Fibroblast of mammary gland (primary cell): ENCODE measurements at regions not wholly inside any gene's neighbourhood (a gene's known extent, or its start where the extent isn't known, plus 50 kb on each side); places are given as distances from the start of the nearest gene placed in this dataset.

Experiments used
- DNase-seq: peaks from one replicate; pipeline ENCODE4 v3.0.0-alpha.2; 2010; ENCODE audit warnings: low read depth
- H3K4me3 ChIP-seq: 2 replicates; pipeline ENCODE4 v1.5.1; 2011; ENCODE audit warnings: low read depth, mild to moderate bottlenecking, low read length, moderate library complexity; ENCODE audit not compliant: control insufficient read depth
- CTCF ChIP-seq: conservative IDR thresholded peaks from 2 replicates; pipeline ENCODE4 v1.5.1; 2011; ENCODE audit warnings: low read depth, low read length, inconsistent platforms; ENCODE audit not compliant: control insufficient read depth, insufficient read depth

DNA sequence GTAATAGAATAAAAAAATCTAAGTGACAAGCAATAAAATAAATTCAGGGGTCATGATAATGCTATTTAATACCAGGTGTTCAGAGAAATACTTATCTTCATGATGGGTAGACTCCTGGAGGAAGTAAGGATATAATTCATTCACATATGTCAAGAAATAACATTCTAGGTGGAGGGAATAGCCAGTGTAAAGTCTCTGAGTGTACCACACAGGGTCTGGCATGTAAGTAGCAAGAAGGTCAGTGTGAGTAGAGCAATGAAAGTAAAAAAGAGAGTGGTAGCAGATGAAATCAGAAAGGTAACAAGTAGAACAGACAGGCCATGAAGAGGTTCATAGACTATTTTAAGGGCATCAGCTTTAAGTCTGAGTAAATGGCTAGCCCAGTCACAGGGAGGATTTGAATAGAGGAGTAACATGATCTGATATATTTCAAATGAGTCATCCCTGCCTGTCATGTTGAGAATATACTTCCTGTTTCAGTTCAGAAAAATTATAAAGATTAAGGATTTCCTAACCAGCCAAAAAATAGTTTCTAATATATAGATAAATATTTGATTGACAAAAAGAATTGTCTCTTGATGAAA, 519.9 kb downstream of the C12orf50 start:
- no peak overlapping the region for H3K4me3 ChIP-seq
- no peak for TF ChIP-seq CTCF
- peak; percentile 64 for DNase-seq

DNA sequence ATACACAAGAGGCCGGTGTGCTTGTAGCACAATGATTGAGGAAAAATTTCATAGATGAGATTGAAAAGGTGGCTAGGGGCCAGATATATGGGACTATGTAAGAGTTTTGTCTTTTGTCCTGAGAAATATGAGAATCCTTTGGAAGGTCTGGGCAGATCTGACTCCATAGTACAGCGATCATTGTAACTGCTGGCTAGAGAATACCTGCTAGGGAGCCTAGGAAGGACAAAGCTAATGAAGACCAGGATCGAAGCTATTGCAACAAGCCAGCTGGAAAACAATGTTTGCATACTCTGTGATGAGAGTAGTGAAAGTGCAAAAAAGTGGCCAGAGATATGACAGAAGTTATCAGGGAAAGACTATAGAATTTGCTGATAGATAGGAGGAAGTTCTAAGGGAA, 537.6 kb downstream of the C12orf50 start:
- TF ChIP-seq CTCF = no peak
- no peak overlapping the region for H3K4me3 ChIP-seq
- no peak for DNase-seq

GRCh38 chr12:87491089-87491488, 538.1 kb downstream of the C12orf50 start:
- no peak for DNase-seq
- no peak overlapping the region for H3K4me3 ChIP-seq
- TF ChIP-seq CTCF = no peak

DNA sequence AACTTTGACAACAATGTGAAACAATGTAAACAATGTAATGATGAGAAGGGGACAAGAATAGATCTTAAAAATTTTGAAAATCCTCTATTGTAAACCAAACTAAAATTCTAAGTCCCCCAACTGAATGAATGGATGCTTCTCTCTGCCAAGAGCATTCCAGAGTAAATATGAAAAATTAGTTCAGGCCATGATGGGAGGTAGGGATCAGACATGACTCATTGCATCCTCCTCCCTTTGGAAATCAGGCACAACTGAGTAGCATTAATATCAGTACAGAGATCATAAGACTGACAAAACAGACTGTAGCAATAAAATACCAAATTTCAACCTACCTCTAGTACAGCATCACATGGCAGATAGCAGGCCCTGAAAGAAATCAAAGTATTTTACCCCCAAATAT, 559.9 kb downstream of the C12orf50 start:
- no peak for DNase-seq
- TF ChIP-seq CTCF = no peak
- H3K4me3 ChIP-seq = no peak overlapping the region

- no peak for TF ChIP-seq CTCF
Measured at GRCh38 chr12:87467936-87468335, 561.3 kb downstream of the C12orf50 start.

GRCh38 chr12:87464565-87464964, 564.6 kb downstream of the C12orf50 start:
- TF ChIP-seq CTCF = no peak
- no peak for DNase-seq
- H3K4me3 ChIP-seq = no peak overlapping the region

More at GRCh38 chr12:87467936-87468335, 561.3 kb downstream of the C12orf50 start:
- H3K4me3 ChIP-seq = no peak overlapping the region
- DNase-seq = peak; percentile 1

- TF ChIP-seq CTCF = no peak
- no peak overlapping the region for H3K4me3 ChIP-seq
- no peak for DNase-seq
Measured at GRCh38 chr12:87444039-87444438, 585.2 kb downstream of the C12orf50 start.
